H9 (cell line): ENCODE measurements at regions not wholly inside any gene's neighbourhood (a gene's known extent, or its start where the extent isn't known, plus 50 kb on each side); places are given as distances from the start of the nearest gene placed in this dataset.
"Not testable (repeated sequence)": the region's sequence is repeated elsewhere in the genome, so short reads cannot be mapped to it uniquely, and the experiment has no call there.

Source experiments
- DNase-seq: peaks from one replicate; pipeline ENCODE4 v3.0.0-alpha.2; 2017
- H2AFZ ChIP-seq: one replicate; pipeline ENCODE4 v1.6.1; 2013; ENCODE audit warnings: mild to moderate bottlenecking, low read length, control low read depth, moderate library complexity
- H2AK5ac ChIP-seq: 2 replicates; pipeline ENCODE4 v1.6.1; 2013; ENCODE audit warnings: low read length, control low read depth, mixed read lengths; ENCODE audit not compliant: insufficient read length
- H2BK120ac ChIP-seq: one replicate; pipeline ENCODE4 v1.6.1; 2013; ENCODE audit warnings: low read depth, mild to moderate bottlenecking, low read length, control low read depth, inconsistent platforms; ENCODE audit not compliant: poor library complexity, severe bottlenecking
- H2BK12ac ChIP-seq: 2 replicates; pipeline ENCODE4 v1.6.1; 2013; ENCODE audit warnings: low read length, control low read depth, mixed read lengths, low read depth; ENCODE audit not compliant: insufficient read length
- H2BK15ac ChIP-seq: 2 replicates; pipeline ENCODE4 v1.6.1; 2013; ENCODE audit warnings: low read depth, low read length, control low read depth
- H2BK20ac ChIP-seq: one replicate; pipeline ENCODE4 v1.6.1; 2013; ENCODE audit warnings: low read depth, mild to moderate bottlenecking, low read length, control low read depth, inconsistent platforms; ENCODE audit not compliant: poor library complexity, severe bottlenecking
- H2BK5ac ChIP-seq: 2 replicates; pipeline ENCODE4 v1.6.1; 2013; ENCODE audit warnings: low read length, control low read depth, mixed read lengths; ENCODE audit not compliant: insufficient read length
- H3K14ac ChIP-seq: 2 replicates; pipeline ENCODE4 v1.6.1; 2013; ENCODE audit warnings: low read length, control low read depth; ENCODE audit not compliant: insufficient read depth
- H3K18ac ChIP-seq: 2 replicates; pipeline ENCODE4 v1.6.1; 2013; ENCODE audit warnings: low read depth, mild to moderate bottlenecking, mixed read lengths, low read length, control low read depth; ENCODE audit not compliant: insufficient read length
- H3K23ac ChIP-seq: 2 replicates; pipeline ENCODE4 v1.6.1; 2013; ENCODE audit warnings: low read length, control low read depth, mixed read lengths, low read depth; ENCODE audit not compliant: insufficient read length
- H3K23me2 ChIP-seq: 2 replicates; pipeline ENCODE4 v1.6.1; 2013; ENCODE audit warnings: low read depth, mild to moderate bottlenecking, mixed read lengths, low read length, control low read depth; ENCODE audit not compliant: insufficient read length, poor library complexity, severe bottlenecking
- H3K27ac ChIP-seq: 2 replicates; pipeline ENCODE4 v1.5.1; 2013; ENCODE audit warnings: low read length, control low read depth, mixed read lengths, low read depth; ENCODE audit not compliant: insufficient read length
- H3K27me3 ChIP-seq: 2 replicates; pipeline ENCODE4 v1.6.1; 2013; ENCODE audit warnings: low read length, control low read depth, inconsistent platforms; ENCODE audit not compliant: insufficient read depth
- H3K4ac ChIP-seq: 2 replicates; pipeline ENCODE4 v1.6.1; 2013; ENCODE audit warnings: low read depth, mild to moderate bottlenecking, control low read depth, inconsistent platforms, low read length, moderate library complexity
- H3K4me1 ChIP-seq: 2 replicates; pipeline ENCODE4 v1.6.1; 2013; ENCODE audit warnings: low read length, control low read depth, inconsistent platforms; ENCODE audit not compliant: insufficient read depth
- H3K4me2 ChIP-seq: 2 replicates; pipeline ENCODE4 v1.6.1; 2013; ENCODE audit warnings: low read length, control low read depth, mixed read lengths; ENCODE audit not compliant: insufficient read length, insufficient read depth
- H3K56ac ChIP-seq: 2 replicates; pipeline ENCODE4 v1.6.1; 2013; ENCODE audit warnings: low read depth, mild to moderate bottlenecking, mixed read lengths, low read length, control low read depth; ENCODE audit not compliant: insufficient read length
- H3K79me1 ChIP-seq: 2 replicates; pipeline ENCODE4 v1.6.1; 2013; ENCODE audit warnings: low read depth, mild to moderate bottlenecking, moderate library complexity, low read length, control low read depth, inconsistent platforms; ENCODE audit not compliant: insufficient read depth, poor library complexity, severe bottlenecking
- H3K79me2 ChIP-seq: 2 replicates; pipeline ENCODE4 v1.6.1; 2013; ENCODE audit warnings: low read length, control low read depth, inconsistent platforms; ENCODE audit not compliant: insufficient read depth
- H3K9ac ChIP-seq: 2 replicates; pipeline ENCODE4 v1.6.1; 2013; ENCODE audit warnings: low read length, control low read depth, mixed read lengths; ENCODE audit not compliant: insufficient read length; ENCODE audit errors: extremely low read depth
- H3K9me3 ChIP-seq: one replicate; pipeline ENCODE4 v1.6.1; 2013; ENCODE audit warnings: low read depth, low read length, inconsistent platforms; ENCODE audit not compliant: control insufficient read depth
- H3T11ph ChIP-seq: one replicate; pipeline ENCODE4 v1.6.1; 2013; ENCODE audit warnings: mild to moderate bottlenecking, low read length, control low read depth, inconsistent platforms
- H4K20me1 ChIP-seq: one replicate; pipeline ENCODE4 v1.6.1; 2013; ENCODE audit not compliant: control insufficient read depth, insufficient read length, insufficient read depth
- H4K5ac ChIP-seq: 2 replicates; pipeline ENCODE4 v1.6.1; 2013; ENCODE audit warnings: low read depth, mild to moderate bottlenecking, mixed read lengths, low read length, control low read depth; ENCODE audit not compliant: insufficient read length
- H4K8ac ChIP-seq: replicated peaks from 2 replicates; pipeline ENCODE4 v1.6.1; 2013; ENCODE audit warnings: low read length, control low read depth, mixed read lengths, low read depth; ENCODE audit not compliant: insufficient read length
- H4K91ac ChIP-seq: 2 replicates; pipeline ENCODE4 v1.6.1; 2013; ENCODE audit warnings: low read depth, mild to moderate bottlenecking, moderate library complexity, mixed read lengths, low read length, control low read depth; ENCODE audit not compliant: insufficient read length
- H3K27ac Mint-ChIP-seq, 3 experiments: 2 replicates in 2 of 3; 3 replicates in 1 of 3; pipeline ENCODE4 v1.8.0; 2020 to 2021; ENCODE audit warnings: mixed read lengths in 3 of 3, mild to moderate bottlenecking in 1 of 3, moderate library complexity in 1 of 3
- H3K27me3 Mint-ChIP-seq: 2 replicates; pipeline ENCODE4 v1.8.0; 2021; ENCODE audit warnings: low read depth, mild to moderate bottlenecking, moderate library complexity, mixed read lengths
- H3K36me3 Mint-ChIP-seq, 3 experiments: 2 replicates in 2 of 3; 3 replicates in 1 of 3; pipeline ENCODE4 v1.8.0; 2020 to 2021; ENCODE audit warnings: low read depth in 3 of 3, mixed read lengths in 3 of 3; ENCODE audit not compliant: insufficient read depth in 1 of 3
- H3K4me1 Mint-ChIP-seq, 2 experiments: 2 replicates each; pipeline ENCODE4 v1.8.0; 2020; ENCODE audit warnings: mixed read lengths in 2 of 2
- H3K4me3 Mint-ChIP-seq, 2 experiments: 2 replicates in 1 of 2; 3 replicates in 1 of 2; pipeline ENCODE4 v1.8.0; 2020 to 2021; ENCODE audit warnings: mild to moderate bottlenecking in 2 of 2, mixed read lengths in 2 of 2, moderate library complexity in 1 of 2
- H3K9me3 Mint-ChIP-seq, 2 experiments: 2 replicates in 1 of 2; 3 replicates in 1 of 2; pipeline ENCODE4 v1.8.0; 2020; ENCODE audit warnings: mild to moderate bottlenecking in 2 of 2, mixed read lengths in 2 of 2, moderate library complexity in 1 of 2
- WGBS: extraction: QIAGEN DNeasy Blood & Tissue Kit; methylation state at CpG from one replicate; pipeline ENCODE4 v1.1.7; 2013; ENCODE audit warnings: missing lambda C conversion rate, low lambda C conversion rate, mixed read lengths; ENCODE audit not compliant: insufficient read length; ENCODE audit errors: extremely low coverage; 5-methylcytosine and 5-hydroxymethylcytosine counted together
- TF ChIP-seq, protein P1 (sequence below): fragments of 200-600 bp; sonication (generic); conservative IDR thresholded peaks from 3 replicates; pipeline ENCODE4 v1.8.0; 2021; ENCODE audit warnings: antibody characterized with exemption, mild to moderate bottlenecking

GRCh38 chr22:16717699-16718558 is 107.3 kb downstream of the XKR3 start:
- Histone ChIP-seq H3K9me3 (peaks cover 59% of the 10 kb centered on the region), H3K56ac (no peak overlapping the region), H3K27me3 (no peaks in the 10 kb centered on the region), H2BK12ac (no peak overlapping the region), H4K20me1 (no peaks in the 10 kb centered on the region), H4K5ac (no peak overlapping the region), H2BK15ac (no peak overlapping the region), H3K4me1 (no peaks in the 10 kb centered on the region), H2AFZ (no peak overlapping the region), H2BK120ac (no peak overlapping the region), H3K27ac (no peak overlapping the region), H3K23ac (no peak overlapping the region), H2BK5ac (no peak overlapping the region), H2AK5ac (no peak overlapping the region), H2BK20ac (no peak overlapping the region), H3T11ph (no peak overlapping the region), H3K79me2 (no peaks in the 10 kb centered on the region), H3K14ac (no peak overlapping the region), H3K4ac (no peak overlapping the region), H3K4me2 (no peak overlapping the region), H3K18ac (no peak overlapping the region), H4K91ac (no peak overlapping the region), H3K79me1 (no peaks in the 10 kb centered on the region), H3K23me2 (no peaks in the 10 kb centered on the region), H4K8ac (no peak overlapping the region), H3K9ac (no peak overlapping the region)
- WGBS, result no CpG with 5 or more reads among the region's 35 CpGs
- H3K4me1 Mint-ChIP-seq, result no peaks in the 10 kb centered on the region
- no peaks in the 10 kb centered on the region; the same call in 1 of the 2 replicates for H3K27me3 Mint-ChIP-seq
- H3K4me3 Mint-ChIP-seq, result no peak overlapping the region
- peaks cover 74 to 75% of the 10 kb centered on the region in 2 experiments for H3K9me3 Mint-ChIP-seq
- no peak overlapping the region for H3K27ac Mint-ChIP-seq
- TF ChIP-seq, protein P1, sequence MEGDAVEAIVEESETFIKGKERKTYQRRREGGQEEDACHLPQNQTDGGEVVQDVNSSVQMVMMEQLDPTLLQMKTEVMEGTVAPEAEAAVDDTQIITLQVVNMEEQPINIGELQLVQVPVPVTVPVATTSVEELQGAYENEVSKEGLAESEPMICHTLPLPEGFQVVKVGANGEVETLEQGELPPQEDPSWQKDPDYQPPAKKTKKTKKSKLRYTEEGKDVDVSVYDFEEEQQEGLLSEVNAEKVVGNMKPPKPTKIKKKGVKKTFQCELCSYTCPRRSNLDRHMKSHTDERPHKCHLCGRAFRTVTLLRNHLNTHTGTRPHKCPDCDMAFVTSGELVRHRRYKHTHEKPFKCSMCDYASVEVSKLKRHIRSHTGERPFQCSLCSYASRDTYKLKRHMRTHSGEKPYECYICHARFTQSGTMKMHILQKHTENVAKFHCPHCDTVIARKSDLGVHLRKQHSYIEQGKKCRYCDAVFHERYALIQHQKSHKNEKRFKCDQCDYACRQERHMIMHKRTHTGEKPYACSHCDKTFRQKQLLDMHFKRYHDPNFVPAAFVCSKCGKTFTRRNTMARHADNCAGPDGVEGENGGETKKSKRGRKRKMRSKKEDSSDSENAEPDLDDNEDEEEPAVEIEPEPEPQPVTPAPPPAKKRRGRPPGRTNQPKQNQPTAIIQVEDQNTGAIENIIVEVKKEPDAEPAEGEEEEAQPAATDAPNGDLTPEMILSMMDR, result no peak
- H3K36me3 Mint-ChIP-seq, result peaks cover 0 to 9% (median 2%) of the 10 kb centered on the region in 3 experiments; a peak in 4 of 7 replicates
- DNase-seq, result no peak

- not testable (repeated sequence) for H3K27me3 ChIP-seq, H2AK5ac ChIP-seq, H3K23me2 ChIP-seq, H4K91ac ChIP-seq, H3K14ac ChIP-seq, H3K23ac ChIP-seq, H4K8ac ChIP-seq, H2BK15ac ChIP-seq, H3K4me1 Mint-ChIP-seq, H4K5ac ChIP-seq, H3K27me3 Mint-ChIP-seq, H3K4me1 ChIP-seq, H3K9ac ChIP-seq, H3K56ac ChIP-seq, H3K36me3 Mint-ChIP-seq, H3T11ph ChIP-seq, H3K27ac Mint-ChIP-seq, DNase-seq, H3K18ac ChIP-seq, H4K20me1 ChIP-seq, H3K4me2 ChIP-seq, H3K4me3 Mint-ChIP-seq, H2BK120ac ChIP-seq, H3K79me1 ChIP-seq, H3K4ac ChIP-seq, H2AFZ ChIP-seq, H2BK20ac ChIP-seq, H3K79me2 ChIP-seq, H2BK5ac ChIP-seq, H3K27ac ChIP-seq, H2BK12ac ChIP-seq
- peaks cover 38% of the 10 kb centered on the region for H3K9me3 ChIP-seq
- WGBS, result no CpG with 5 or more reads among the region's 3 CpGs
- H3K9me3 Mint-ChIP-seq, result peaks cover 84 to 85% of the 10 kb centered on the region in 2 experiments
Observed at GRCh38 chr22:16714568-16714967, 110.6 kb downstream of the XKR3 start.
